ENCODE measurements at regions not wholly inside any gene's neighbourhood (a gene's known extent, or its start where the extent isn't known, plus 50 kb on each side); places are given as distances from the start of the nearest gene placed in this dataset.

DNA sequence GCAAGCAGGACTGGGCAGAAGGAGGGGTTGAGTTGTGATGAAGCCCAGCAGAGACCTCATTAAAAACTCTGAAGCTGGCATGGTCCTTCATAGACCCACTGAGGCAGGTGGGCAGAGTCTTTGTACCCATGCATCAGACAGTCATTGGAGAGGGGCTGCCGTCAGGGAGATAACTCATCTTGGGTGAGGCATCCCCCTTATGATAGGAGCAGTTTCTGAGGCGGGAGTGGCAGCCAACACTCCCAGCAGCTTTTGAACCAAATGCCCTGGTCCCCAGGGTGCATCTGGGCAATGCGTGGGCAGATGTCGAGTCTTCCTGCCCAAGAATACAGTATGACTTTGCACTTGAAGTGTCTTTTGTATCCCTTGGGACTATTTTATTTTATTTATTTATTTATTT lies 68.1 kb downstream of the HTR5A start:
- no peak for DNase-seq (ENCODE audit: extremely low read depth, low read depth)
- no peak for TF ChIP-seq CTCF (IDR thresholded peaks at IDR 0.05; ENCODE audit: low read depth, low read length, missing control alignments)

GRCh38 chr7:155141562-155141961 lies 71.4 kb downstream of the HTR5A start:
- H3K4me3 ChIP-seq (replicated peaks; ENCODE audit: low read depth, low read length): no peak overlapping the region
- no peak for DNase-seq (ENCODE audit: extremely low read depth, low read depth)
- no peak for TF ChIP-seq CTCF (IDR thresholded peaks at IDR 0.05; ENCODE audit: low read depth, low read length, missing control alignments)

More for the DNA sequence above, 68.1 kb downstream of the HTR5A start:
- no peak overlapping the region for H3K4me3 ChIP-seq (replicated peaks; ENCODE audit: low read depth, low read length)

DNA sequence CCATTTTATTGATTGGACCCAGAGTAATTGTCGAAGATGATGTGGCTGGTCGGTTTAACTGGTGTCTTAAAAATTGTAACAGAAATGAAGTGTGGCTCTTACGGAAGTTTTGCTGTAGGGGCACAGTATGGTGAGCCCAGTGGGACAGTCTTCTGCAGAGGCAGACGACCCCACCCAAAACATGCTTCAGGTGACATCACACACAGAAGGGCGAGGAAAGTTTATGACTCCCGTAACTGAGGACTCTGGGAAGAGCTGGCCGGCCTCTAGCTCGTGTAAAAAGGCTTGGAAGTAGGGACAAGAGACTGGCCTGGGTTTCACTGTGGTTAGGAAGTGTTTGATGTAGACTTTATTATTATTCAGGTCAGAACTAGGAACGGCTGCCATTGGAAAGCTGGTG lies 73.3 kb downstream of the HTR5A start:
- H3K4me3 ChIP-seq (replicated peaks; ENCODE audit: low read depth, low read length): no peak overlapping the region
- TF ChIP-seq CTCF (IDR thresholded peaks at IDR 0.05; ENCODE audit: low read depth, low read length, missing control alignments): no peak
- no peak for DNase-seq (ENCODE audit: extremely low read depth, low read depth)

GRCh38 chr7:155144371-155144770 lies 74.2 kb downstream of the HTR5A start:
- no peak for DNase-seq (ENCODE audit: extremely low read depth, low read depth)
- no peak for TF ChIP-seq CTCF (IDR thresholded peaks at IDR 0.05; ENCODE audit: low read depth, low read length, missing control alignments)
- no peak overlapping the region for H3K4me3 ChIP-seq (replicated peaks; ENCODE audit: low read depth, low read length)

DNA sequence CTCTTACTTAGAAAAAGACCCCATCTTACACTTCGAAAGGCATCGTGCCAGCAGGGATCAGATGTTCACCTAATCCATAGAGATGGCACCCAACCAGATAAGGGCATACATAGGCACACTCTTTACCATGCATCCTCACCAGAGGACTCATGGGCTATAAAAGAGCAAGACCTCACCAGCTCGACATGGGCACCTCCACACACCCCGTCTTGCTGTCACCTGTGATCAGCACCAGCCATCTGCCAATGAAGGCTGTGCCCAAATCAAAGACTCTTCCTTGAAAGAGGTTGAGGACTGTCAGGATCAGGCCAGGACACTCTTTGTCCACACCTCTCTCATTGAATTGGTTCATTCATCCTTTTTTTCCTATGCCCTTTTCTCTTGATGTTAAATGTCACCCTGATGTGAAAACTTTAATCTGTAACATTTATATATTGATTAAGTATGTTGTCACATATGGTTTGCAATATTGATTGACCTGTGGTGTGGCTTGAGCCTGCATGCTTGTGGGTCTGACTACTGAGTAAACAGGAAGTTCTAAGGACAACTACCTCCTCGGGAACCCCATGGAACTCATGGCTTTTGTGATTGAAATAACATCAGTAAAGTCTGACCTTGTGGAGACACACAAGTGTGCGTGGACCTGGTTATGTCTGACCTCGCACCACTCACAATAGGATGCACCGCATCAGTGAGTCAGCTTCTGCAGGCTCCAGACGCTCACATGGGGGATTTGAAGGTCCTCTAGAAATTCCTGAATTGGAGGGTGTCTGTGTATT lies 75.5 kb downstream of the HTR5A start:
- no peak for TF ChIP-seq CTCF (IDR thresholded peaks at IDR 0.05; ENCODE audit: low read depth, low read length, missing control alignments)
- H3K4me3 ChIP-seq (replicated peaks; ENCODE audit: low read depth, low read length): no peak overlapping the region
- no peak for DNase-seq (ENCODE audit: extremely low read depth, low read depth)

- TF ChIP-seq CTCF (IDR thresholded peaks at IDR 0.05; ENCODE audit: low read depth, low read length, missing control alignments): no peak
- H3K4me3 ChIP-seq (replicated peaks; ENCODE audit: low read depth, low read length): no peak overlapping the region
- DNase-seq (ENCODE audit: extremely low read depth, low read depth): no peak
These were observed 77.0 kb downstream of the HTR5A start for GRCh38 chr7:155147172-155147571.

DNA sequence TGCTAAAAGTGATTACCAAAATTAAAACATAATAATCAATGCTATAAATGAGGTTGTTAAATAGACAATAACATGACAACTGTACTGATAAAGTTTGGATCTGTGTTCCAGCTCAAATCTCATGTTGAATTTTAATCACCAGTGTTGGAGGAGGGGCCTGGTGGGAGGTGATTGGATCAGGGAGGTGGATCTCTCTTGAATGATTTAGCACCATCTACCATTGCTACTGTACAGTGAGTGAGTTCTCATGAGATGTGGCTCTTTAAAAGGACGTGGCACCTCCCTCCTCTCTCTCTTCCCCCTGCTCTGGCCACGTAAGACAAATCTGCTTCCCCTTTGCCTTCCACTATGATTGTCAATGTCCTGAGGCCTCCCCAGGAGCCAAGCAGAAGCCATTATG lies 77.5 kb downstream of the HTR5A start:
- no peak overlapping the region for H3K4me3 ChIP-seq (replicated peaks; ENCODE audit: low read depth, low read length)
- TF ChIP-seq CTCF (IDR thresholded peaks at IDR 0.05; ENCODE audit: low read depth, low read length, missing control alignments): no peak
- DNase-seq (ENCODE audit: extremely low read depth, low read depth): no peak

Measured in HFF-Myc (cell line).